ENCODE measurements at regions not wholly inside any gene's neighbourhood (a gene's known extent, or its start where the extent isn't known, plus 50 kb on each side); places are given as distances from the start of the nearest gene placed in this dataset.

DNA sequence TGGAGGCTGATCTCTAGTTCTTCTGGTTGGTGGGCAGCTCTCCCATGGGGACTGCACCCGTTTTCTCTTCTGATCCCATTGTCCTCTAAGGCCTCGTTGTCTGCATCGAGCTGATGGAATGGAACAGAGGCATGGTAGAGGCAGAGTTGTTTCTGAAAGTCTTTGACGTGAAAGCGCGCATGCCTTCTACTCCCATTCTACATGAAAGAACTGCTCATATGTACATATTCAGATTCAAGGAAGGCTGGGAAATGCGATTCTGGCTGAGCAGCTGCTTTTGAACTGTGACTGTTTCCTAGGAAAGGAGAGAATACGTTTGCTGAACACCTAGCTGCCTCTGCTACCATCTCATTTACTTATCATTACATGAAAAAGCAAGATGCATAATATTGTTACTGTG lies 815.2 kb downstream of the QKI start:
- TF ChIP-seq POLR2A (IDR thresholded peaks at IDR 0.05) = no peak
- TF ChIP-seq, protein P1, sequence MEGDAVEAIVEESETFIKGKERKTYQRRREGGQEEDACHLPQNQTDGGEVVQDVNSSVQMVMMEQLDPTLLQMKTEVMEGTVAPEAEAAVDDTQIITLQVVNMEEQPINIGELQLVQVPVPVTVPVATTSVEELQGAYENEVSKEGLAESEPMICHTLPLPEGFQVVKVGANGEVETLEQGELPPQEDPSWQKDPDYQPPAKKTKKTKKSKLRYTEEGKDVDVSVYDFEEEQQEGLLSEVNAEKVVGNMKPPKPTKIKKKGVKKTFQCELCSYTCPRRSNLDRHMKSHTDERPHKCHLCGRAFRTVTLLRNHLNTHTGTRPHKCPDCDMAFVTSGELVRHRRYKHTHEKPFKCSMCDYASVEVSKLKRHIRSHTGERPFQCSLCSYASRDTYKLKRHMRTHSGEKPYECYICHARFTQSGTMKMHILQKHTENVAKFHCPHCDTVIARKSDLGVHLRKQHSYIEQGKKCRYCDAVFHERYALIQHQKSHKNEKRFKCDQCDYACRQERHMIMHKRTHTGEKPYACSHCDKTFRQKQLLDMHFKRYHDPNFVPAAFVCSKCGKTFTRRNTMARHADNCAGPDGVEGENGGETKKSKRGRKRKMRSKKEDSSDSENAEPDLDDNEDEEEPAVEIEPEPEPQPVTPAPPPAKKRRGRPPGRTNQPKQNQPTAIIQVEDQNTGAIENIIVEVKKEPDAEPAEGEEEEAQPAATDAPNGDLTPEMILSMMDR (IDR thresholded peaks at IDR 0.05) = no peak
